GM21423 (cell line): ENCODE measurements at regions not wholly inside any gene's neighbourhood (a gene's known extent, or its start where the extent isn't known, plus 50 kb on each side); places are given as distances from the start of the nearest gene placed in this dataset.

Source experiments
- ATAC-seq: cut with Tn5 transposase; IDR thresholded peaks from one replicate; pipeline ENCODE4 v1.9.1; 2021; ENCODE audit warnings: mild to moderate bottlenecking, moderate library complexity; ENCODE audit not compliant: unreplicated experiment

- no peak for ATAC-seq
These were observed 1193.4 kb upstream of the EYS start for GRCh38 chr6:66900133-66901083.

- ATAC-seq, result no peak
These were observed 1190.5 kb upstream of the EYS start for GRCh38 chr6:66897576-66897975.

- no peak for ATAC-seq
These were observed 1189.4 kb upstream of the EYS start for GRCh38 chr6:66896415-66896814.

- ATAC-seq, result no peak
These were observed 1176.4 kb upstream of the EYS start for GRCh38 chr6:66883453-66883852.

- no peak for ATAC-seq
These were observed 1159.8 kb upstream of the EYS start for GRCh38 chr6:66866801-66867200.

GRCh38 chr6:66865771-66866170 lies 1158.7 kb upstream of the EYS start:
- ATAC-seq, result no peak

GRCh38 chr6:66861007-66861541 lies 1154.0 kb upstream of the EYS start:
- ATAC-seq, result no peak

- no peak for ATAC-seq
These were observed 1153.3 kb upstream of the EYS start for GRCh38 chr6:66860328-66860727.

GRCh38 chr6:66858196-66858595 lies 1151.2 kb upstream of the EYS start:
- ATAC-seq, result no peak

GRCh38 chr6:66854014-66854413 lies 1147.0 kb upstream of the EYS start:
- no peak for ATAC-seq

- no peak for ATAC-seq
These were observed 1144.9 kb upstream of the EYS start for GRCh38 chr6:66851930-66852329.

- ATAC-seq, result no peak
These were observed 1142.8 kb upstream of the EYS start for GRCh38 chr6:66849843-66850242.

GRCh38 chr6:66848244-66848953 lies 1141.4 kb upstream of the EYS start:
- no peak for ATAC-seq

- ATAC-seq, result no peak
These were observed 1131.7 kb upstream of the EYS start for GRCh38 chr6:66838764-66839163.

GRCh38 chr6:66825539-66825938 lies 1118.5 kb upstream of the EYS start:
- ATAC-seq, result no peak

GRCh38 chr6:66814156-66814555 lies 1107.1 kb upstream of the EYS start:
- no peak for ATAC-seq

GRCh38 chr6:66808771-66809170 lies 1101.7 kb upstream of the EYS start:
- ATAC-seq, result no peak

GRCh38 chr6:66796987-66797386 lies 1090.0 kb upstream of the EYS start:
- ATAC-seq, result no peak

- no peak for ATAC-seq
These were observed 1081.6 kb upstream of the EYS start for GRCh38 chr6:66788579-66788978.

- ATAC-seq, result no peak
These were observed 1065.8 kb upstream of the EYS start for GRCh38 chr6:66772800-66773199.

GRCh38 chr6:66771626-66772025 lies 1064.6 kb upstream of the EYS start:
- ATAC-seq, result no peak

- ATAC-seq, result no peak
These were observed 1044.6 kb upstream of the EYS start for GRCh38 chr6:66751630-66752029.
